DND-41 (cell line): ENCODE measurements at regions not wholly inside any gene's neighbourhood (a gene's known extent, or its start where the extent isn't known, plus 50 kb on each side); places are given as distances from the start of the nearest gene placed in this dataset.

Experiments
- ATAC-seq: fragments of 200-7000 bp; cut with Tn5 transposase; 3 replicates; pipeline ENCODE4 v1.9.1; 2021; ENCODE audit warnings: low read depth; ENCODE audit not compliant: insufficient read depth
- DNase-seq: peaks from one replicate; pipeline ENCODE4 v3.0.0-alpha.2; 2020
- H2AFZ ChIP-seq: 2 replicates; pipeline ENCODE4 v1.6.0; 2012; ENCODE audit warnings: low read depth, low read length
- H3K27ac ChIP-seq: 2 replicates; pipeline ENCODE4 v1.5.1; 2012; ENCODE audit warnings: low read length, inconsistent platforms
- H3K27me3 ChIP-seq: fragments of 200-600 bp; sonication (generic); 2 replicates; pipeline ENCODE4 v1.6.0; 2012; ENCODE audit warnings: low read length, mild to moderate bottlenecking, inconsistent platforms; ENCODE audit not compliant: insufficient read depth, poor library complexity
- H3K36me3 ChIP-seq: 2 replicates; pipeline ENCODE4 v1.5.1; 2012; ENCODE audit warnings: low read length, inconsistent platforms; ENCODE audit not compliant: insufficient read depth
- H3K4me1 ChIP-seq: 2 replicates; pipeline ENCODE4 v1.5.1; 2012; ENCODE audit warnings: mild to moderate bottlenecking, low read length; ENCODE audit not compliant: insufficient read depth
- H3K4me2 ChIP-seq: 2 replicates; pipeline ENCODE4 v1.6.0; 2012; ENCODE audit warnings: mild to moderate bottlenecking, moderate library complexity, low read length, inconsistent platforms; ENCODE audit not compliant: insufficient read depth
- H3K4me3 ChIP-seq, 2 experiments: fragments of 200-600 bp in 1 of 2; shearing (Covaris generic) in 1 of 2; 2 replicates each; pipeline ENCODE4 v1.5.1; 2012 to 2016; ENCODE audit warnings: inconsistent platforms in 2 of 2, low read length in 2 of 2, mild to moderate bottlenecking in 2 of 2, low read depth in 1 of 2, moderate library complexity in 1 of 2
- H3K79me2 ChIP-seq: 2 replicates; pipeline ENCODE4 v1.6.0; 2012; ENCODE audit warnings: low read length, inconsistent platforms; ENCODE audit not compliant: insufficient read depth
- H3K9ac ChIP-seq: 2 replicates; pipeline ENCODE4 v1.6.0; 2012; ENCODE audit warnings: low read depth, mild to moderate bottlenecking, inconsistent platforms, low read length, moderate library complexity
- H3K9me3 ChIP-seq: 2 replicates; pipeline ENCODE4 v1.5.1; 2012; ENCODE audit warnings: low read length, moderate library complexity, mild to moderate bottlenecking, inconsistent platforms; ENCODE audit not compliant: insufficient read depth, severe bottlenecking
- H4K20me1 ChIP-seq: 2 replicates; pipeline ENCODE4 v1.6.0; 2012; ENCODE audit warnings: low read length; ENCODE audit not compliant: insufficient read depth
- CTCF ChIP-seq: IDR thresholded peaks from 2 replicates; pipeline ENCODE4 v1.5.1; 2012; ENCODE audit warnings: borderline replicate concordance, low read length, moderate library complexity, mild to moderate bottlenecking; ENCODE audit not compliant: poor library complexity, severe bottlenecking; ENCODE audit errors: extremely low read depth
- EZH2 ChIP-seq: IDR thresholded peaks from 3 replicates; pipeline ENCODE4 v1.6.1; 2012; ENCODE audit warnings: borderline replicate concordance, low read depth, mild to moderate bottlenecking, moderate library complexity, low read length, inconsistent platforms; ENCODE audit not compliant: severe bottlenecking

GRCh38 chr10:105586451-105587098 lies 945.5 kb downstream of the SORCS3 start:
- Histone ChIP-seq H3K4me1 (no peaks in the 10 kb centered on the region), H3K36me3 (no peaks in the 10 kb centered on the region), H3K27ac (no peak overlapping the region), H3K9me3 (no peaks in the 10 kb centered on the region), H3K79me2 (no peaks in the 10 kb centered on the region), H4K20me1 (no peaks in the 10 kb centered on the region), H3K27me3 (no peaks in the 10 kb centered on the region), H3K4me2 (no peak overlapping the region), H2AFZ (no peak overlapping the region), H3K4me3 (no peak overlapping the region), H3K9ac (no peak overlapping the region)
- DNase-seq (no peak), ATAC-seq (no peak)
- TF ChIP-seq CTCF (no peak), EZH2 (no peak)

DNA sequence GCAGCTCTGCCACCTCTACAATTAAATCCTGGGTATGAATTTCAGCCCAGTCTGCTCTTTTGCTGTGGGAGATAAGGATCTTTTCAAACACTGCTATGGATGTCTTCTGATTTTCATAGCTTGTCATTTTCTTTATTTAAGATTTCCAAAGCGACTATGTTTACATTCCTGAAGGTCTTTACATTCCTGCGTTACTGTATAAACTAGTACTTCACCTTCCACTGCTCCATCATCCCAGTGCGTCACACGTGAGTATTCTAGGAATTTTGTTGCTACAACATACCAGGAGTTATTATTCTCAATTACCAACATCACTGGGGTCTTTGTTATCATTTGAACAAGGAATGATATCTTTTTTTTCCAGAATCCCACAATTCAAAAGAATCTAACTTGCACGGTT lies 944.7 kb downstream of the SORCS3 start:
- Histone ChIP-seq H2AFZ (no peak overlapping the region), H3K27ac (no peak overlapping the region), H3K4me1 (no peaks in the 10 kb centered on the region), H3K79me2 (no peaks in the 10 kb centered on the region), H3K4me2 (no peak overlapping the region), H3K36me3 (no peaks in the 10 kb centered on the region), H3K27me3 (no peaks in the 10 kb centered on the region), H3K9me3 (no peaks in the 10 kb centered on the region), H3K4me3 (no peak overlapping the region), H3K9ac (no peak overlapping the region), H4K20me1 (no peaks in the 10 kb centered on the region)
- ATAC-seq (no peak), DNase-seq (no peak)
- TF ChIP-seq EZH2 (no peak), CTCF (no peak)

DNA sequence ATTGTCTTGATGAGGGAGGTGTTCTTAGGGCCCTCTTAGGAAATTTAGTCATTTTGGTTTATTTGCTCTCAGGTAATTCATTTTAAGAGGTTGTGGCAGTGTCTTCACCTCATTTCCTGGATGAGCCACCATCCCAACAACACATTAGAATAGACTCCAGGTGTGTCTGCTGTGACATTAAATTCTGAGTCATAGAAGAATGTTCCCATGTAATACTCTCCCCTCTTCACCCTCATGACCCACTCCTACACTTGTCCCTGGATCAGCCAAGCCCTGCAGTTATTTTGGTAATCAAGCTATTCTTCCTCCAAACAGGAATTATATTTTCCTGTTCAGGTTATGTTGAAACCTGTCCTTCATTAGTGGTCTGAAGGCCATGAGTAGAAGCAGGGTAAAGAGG lies 944.1 kb downstream of the SORCS3 start:
- H2AFZ ChIP-seq: no peak overlapping the region
- no peaks in the 10 kb centered on the region for H4K20me1 ChIP-seq
- H3K27me3 ChIP-seq: no peaks in the 10 kb centered on the region
- no peaks in the 10 kb centered on the region for H3K9me3 ChIP-seq
- no peak overlapping the region for H3K4me2 ChIP-seq
- DNase-seq (no peak), ATAC-seq (no peak)
- TF ChIP-seq EZH2 (no peak), CTCF (no peak)
- H3K27ac ChIP-seq: no peak overlapping the region
- H3K79me2 ChIP-seq: no peaks in the 10 kb centered on the region
- no peak overlapping the region for H3K4me3 ChIP-seq
- H3K36me3 ChIP-seq: no peaks in the 10 kb centered on the region
- no peaks in the 10 kb centered on the region for H3K4me1 ChIP-seq
- H3K9ac ChIP-seq: no peak overlapping the region
